ENCODE measurements at regions not wholly inside any gene's neighbourhood (a gene's known extent, or its start where the extent isn't known, plus 50 kb on each side); places are given as distances from the start of the nearest gene placed in this dataset.

GRCh38 chr13:105929505-105929904 lies 606.0 kb downstream of the EFNB2 start:
- no peak overlapping the region for H3K4me2 ChIP-seq (ENCODE audit: insufficient read depth, low read length)
- no peak overlapping the region for H2AFZ ChIP-seq (ENCODE audit: low read length)
- H3K36me3 ChIP-seq (ENCODE audit: insufficient read depth, low read length), result no peaks in the 10 kb centered on the region
- no peak overlapping the region for H3K27ac ChIP-seq (ENCODE audit: low read depth, low read length)
- DNase-seq (ENCODE audit: insufficient read length, low spot score, missing footprints), result no peak
- no peaks in the 10 kb centered on the region for H3K9me3 ChIP-seq (ENCODE audit: low read depth, low read length)
- no peaks in the 10 kb centered on the region for H3K27me3 ChIP-seq (ENCODE audit: insufficient read depth, low read length)
- H3K79me2 ChIP-seq (ENCODE audit: insufficient read depth, low read length), result no peaks in the 10 kb centered on the region
- H4K20me1 ChIP-seq (ENCODE audit: insufficient read depth, low read length), result no peaks in the 10 kb centered on the region
- no peak for TF ChIP-seq CTCF (IDR thresholded peaks at IDR 0.05; ENCODE audit: extremely low read depth, low read depth, low read length)
- no peak overlapping the region for H3K4me3 ChIP-seq (ENCODE audit: insufficient read depth, low read length)
- no peaks in the 10 kb centered on the region for H3K4me1 ChIP-seq (ENCODE audit: insufficient read depth, low read length)

- Histone ChIP-seq H2AFZ (ENCODE audit: low read length) (no peak overlapping the region), H4K20me1 (ENCODE audit: insufficient read depth, low read length) (no peaks in the 10 kb centered on the region), H3K79me2 (ENCODE audit: insufficient read depth, low read length) (no peaks in the 10 kb centered on the region), H3K27ac (ENCODE audit: low read depth, low read length) (no peak overlapping the region), H3K4me3 (ENCODE audit: insufficient read depth, low read length) (no peak overlapping the region), H3K36me3 (ENCODE audit: insufficient read depth, low read length) (no peaks in the 10 kb centered on the region), H3K27me3 (ENCODE audit: insufficient read depth, low read length) (no peaks in the 10 kb centered on the region), H3K4me1 (ENCODE audit: insufficient read depth, low read length) (no peaks in the 10 kb centered on the region), H3K9me3 (ENCODE audit: low read depth, low read length) (no peaks in the 10 kb centered on the region), H3K4me2 (ENCODE audit: insufficient read depth, low read length) (no peak overlapping the region)
- no peak for TF ChIP-seq CTCF (IDR thresholded peaks at IDR 0.05; ENCODE audit: extremely low read depth, low read depth, low read length)
- no peak for DNase-seq (ENCODE audit: insufficient read length, low spot score, missing footprints)
Observed at GRCh38 chr13:105928901-105929300, 606.6 kb downstream of the EFNB2 start.

- no peak overlapping the region for H3K27ac ChIP-seq (ENCODE audit: low read depth, low read length)
- H3K27me3 ChIP-seq (ENCODE audit: insufficient read depth, low read length), result no peaks in the 10 kb centered on the region
- no peaks in the 10 kb centered on the region for H3K79me2 ChIP-seq (ENCODE audit: insufficient read depth, low read length)
- H3K4me2 ChIP-seq (ENCODE audit: insufficient read depth, low read length), result no peak overlapping the region
- no peaks in the 10 kb centered on the region for H3K4me1 ChIP-seq (ENCODE audit: insufficient read depth, low read length)
- no peaks in the 10 kb centered on the region for H4K20me1 ChIP-seq (ENCODE audit: insufficient read depth, low read length)
- H3K4me3 ChIP-seq (ENCODE audit: insufficient read depth, low read length), result no peak overlapping the region
- no peak for TF ChIP-seq CTCF (IDR thresholded peaks at IDR 0.05; ENCODE audit: extremely low read depth, low read depth, low read length)
- no peaks in the 10 kb centered on the region for H3K36me3 ChIP-seq (ENCODE audit: insufficient read depth, low read length)
- no peak overlapping the region for H2AFZ ChIP-seq (ENCODE audit: low read length)
- no peak for DNase-seq (ENCODE audit: insufficient read length, low spot score, missing footprints)
- no peaks in the 10 kb centered on the region for H3K9me3 ChIP-seq (ENCODE audit: low read depth, low read length)
Observed at GRCh38 chr13:105928048-105928447, 607.4 kb downstream of the EFNB2 start.

- Histone ChIP-seq H3K79me2 (ENCODE audit: insufficient read depth, low read length) (no peaks in the 10 kb centered on the region), H3K9me3 (ENCODE audit: low read depth, low read length) (no peaks in the 10 kb centered on the region), H2AFZ (ENCODE audit: low read length) (no peak overlapping the region), H4K20me1 (ENCODE audit: insufficient read depth, low read length) (no peaks in the 10 kb centered on the region), H3K4me1 (ENCODE audit: insufficient read depth, low read length) (peaks cover 4% of the 10 kb centered on the region), H3K27ac (ENCODE audit: low read depth, low read length) (no peak overlapping the region), H3K27me3 (ENCODE audit: insufficient read depth, low read length) (no peaks in the 10 kb centered on the region), H3K4me2 (ENCODE audit: insufficient read depth, low read length) (no peak overlapping the region), H3K4me3 (ENCODE audit: insufficient read depth, low read length) (no peak overlapping the region), H3K36me3 (ENCODE audit: insufficient read depth, low read length) (no peaks in the 10 kb centered on the region)
- DNase-seq (ENCODE audit: insufficient read length, low spot score, missing footprints), result no peak
- no peak for TF ChIP-seq CTCF (IDR thresholded peaks at IDR 0.05; ENCODE audit: extremely low read depth, low read depth, low read length)
Observed at GRCh38 chr13:105925496-105925895, 610.0 kb downstream of the EFNB2 start.

Measured in osteoblast (primary cell).